HEK293T (cell line): ENCODE measurements at regions not wholly inside any gene's neighbourhood (a gene's known extent, or its start where the extent isn't known, plus 50 kb on each side); places are given as distances from the start of the nearest gene placed in this dataset.

Experiments used
- CTCF ChIA-PET: fragments of 350-600 bp; formaldehyde crosslinking; extraction: SDS; loops from one replicate; lab custom pipeline; 2021; ENCODE audit warnings: antibody characterized with exemption, inconsistent platforms; lab: Yijun Ruan, JAX
- POLR2A ChIA-PET: fragments of 350-600 bp; formaldehyde crosslinking; extraction: SDS; loops from one replicate; lab custom pipeline; 2020; ENCODE audit warnings: antibody characterized with exemption, inconsistent platforms; lab: Yijun Ruan, JAX
- DNase-seq: peaks from one replicate; pipeline ENCODE4 v3.0.0; 2012; ENCODE audit warnings: mixed read lengths; ENCODE audit errors: extremely low spot score
- ARNT ChIP-seq: fragments of 450-650 bp; IDR thresholded peaks from 2 replicates; pipeline ENCODE4 v1.6.1; 2017; ENCODE audit warnings: mild to moderate bottlenecking
- BHLHE40 ChIP-seq: fragments of 450-650 bp; IDR thresholded peaks from 2 replicates; pipeline ENCODE4 v1.6.1; 2016; ENCODE audit warnings: mild to moderate bottlenecking, moderate library complexity, borderline replicate concordance
- CTBP1 ChIP-seq: fragments of 450-650 bp; IDR thresholded peaks from 2 replicates; pipeline ENCODE4 v1.6.1; 2016; ENCODE audit warnings: borderline replicate concordance
- ELF4 ChIP-seq: fragments of 450-650 bp; IDR thresholded peaks from 2 replicates; pipeline ENCODE4 v1.6.1; 2017; ENCODE audit warnings: antibody characterized with exemption
- FOXA1 ChIP-seq: fragments of 450-650 bp; IDR thresholded peaks from 2 replicates; pipeline ENCODE4 v1.6.1; 2016; ENCODE audit warnings: mild to moderate bottlenecking
- FOXK2 ChIP-seq: fragments of 450-650 bp; IDR thresholded peaks from 2 replicates; pipeline ENCODE4 v1.6.1; 2016; ENCODE audit warnings: mild to moderate bottlenecking
- FOXM1 ChIP-seq: fragments of 450-650 bp; IDR thresholded peaks from 2 replicates; pipeline ENCODE4 v1.6.1; 2017; ENCODE audit warnings: mild to moderate bottlenecking, borderline replicate concordance
- HDGF ChIP-seq: fragments of 450-650 bp; IDR thresholded peaks from 2 replicates; pipeline ENCODE4 v1.6.1; 2017; ENCODE audit warnings: antibody characterized with exemption, borderline replicate concordance
- L3MBTL2 ChIP-seq: fragments of 450-650 bp; conservative IDR thresholded peaks from 2 replicates; pipeline ENCODE4 v1.6.1; 2016; ENCODE audit warnings: mild to moderate bottlenecking
- LEF1 ChIP-seq: fragments of 450-650 bp; IDR thresholded peaks from 2 replicates; pipeline ENCODE4 v1.6.1; 2017; ENCODE audit warnings: mild to moderate bottlenecking, borderline replicate concordance
- NFRKB ChIP-seq: fragments of 450-650 bp; IDR thresholded peaks from 2 replicates; pipeline ENCODE4 v1.6.1; 2016; ENCODE audit warnings: mild to moderate bottlenecking, moderate library complexity
- SP1 ChIP-seq: fragments of 450-650 bp; IDR thresholded peaks from 2 replicates; pipeline ENCODE4 v1.6.1; 2017
- SUZ12 ChIP-seq: fragments of 450-650 bp; IDR thresholded peaks from 2 replicates; pipeline ENCODE4 v1.6.1; 2016; ENCODE audit warnings: mild to moderate bottlenecking
- TARDBP ChIP-seq: fragments of 450-650 bp; IDR thresholded peaks from 2 replicates; pipeline ENCODE4 v1.6.1; 2016
- ZNF384 ChIP-seq: fragments of 450-650 bp; IDR thresholded peaks from 2 replicates; pipeline ENCODE4 v1.6.1; 2016
- TF ChIP-seq, protein P1 (sequence below): fragments of 450-650 bp; IDR thresholded peaks from 2 replicates; pipeline ENCODE4 v1.6.1; 2016

DNA sequence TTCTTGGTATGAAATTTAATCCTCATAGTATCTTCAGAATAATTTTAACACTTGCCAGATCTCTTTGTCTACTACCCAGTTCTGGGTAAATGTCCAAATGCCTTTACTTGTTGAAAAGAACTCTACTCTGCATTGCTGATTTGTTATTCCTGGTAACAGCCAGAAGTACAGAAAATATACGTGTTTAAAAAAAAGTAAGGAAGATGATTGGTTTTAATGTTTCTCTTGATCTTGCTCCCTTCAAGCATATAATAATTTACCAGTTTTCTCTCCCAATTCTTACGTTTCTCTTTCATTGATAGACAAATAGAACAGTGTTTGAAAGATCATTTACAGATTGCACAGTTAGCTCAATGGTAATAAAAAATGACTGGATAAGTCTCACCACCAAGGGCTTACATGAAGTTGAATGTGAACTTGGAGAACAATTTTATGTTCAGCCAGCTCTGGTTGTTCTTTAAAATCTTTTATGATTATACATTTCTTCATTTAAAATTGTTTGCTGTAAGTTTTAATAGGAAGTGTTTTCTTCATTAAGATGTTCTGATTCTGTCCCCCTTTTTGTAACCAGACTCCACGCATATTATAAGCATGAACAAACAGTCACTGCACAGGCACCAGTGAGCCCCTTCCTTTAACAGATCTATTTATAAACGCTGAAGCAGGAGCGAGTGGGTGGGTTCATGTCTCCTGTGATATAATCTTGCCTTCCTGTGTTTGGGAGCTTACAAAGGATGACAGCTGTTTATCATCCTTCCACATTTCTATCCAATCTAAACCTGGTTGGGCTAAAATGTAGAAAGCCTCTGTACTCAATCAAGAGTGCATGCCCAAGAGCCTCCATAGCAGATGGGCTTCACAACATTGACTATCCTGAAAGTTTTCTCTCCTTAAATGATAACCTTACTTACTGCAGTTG is 299.5 kb downstream of the PRL start:
- POLR2A ChIA-PET = interaction anchor here (0.8 kb wide), 1 partner anchor 404 kb away, joined by 3 read pairs; the partner anchor contains the start of gene SOX4
- DNase-seq = no peak
- CTCF ChIA-PET = no interaction called here
- TF ChIP-seq FOXM1 = no peak
- no peak for TF ChIP-seq ARNT
- TF ChIP-seq HDGF = no peak
- TF ChIP-seq SP1 = no peak
- TF ChIP-seq L3MBTL2 = no peak
- no peak for TF ChIP-seq ELF4
- no peak for TF ChIP-seq NFRKB
- no peak for TF ChIP-seq BHLHE40
- TF ChIP-seq ZNF384 = no peak
- TF ChIP-seq, protein P1, sequence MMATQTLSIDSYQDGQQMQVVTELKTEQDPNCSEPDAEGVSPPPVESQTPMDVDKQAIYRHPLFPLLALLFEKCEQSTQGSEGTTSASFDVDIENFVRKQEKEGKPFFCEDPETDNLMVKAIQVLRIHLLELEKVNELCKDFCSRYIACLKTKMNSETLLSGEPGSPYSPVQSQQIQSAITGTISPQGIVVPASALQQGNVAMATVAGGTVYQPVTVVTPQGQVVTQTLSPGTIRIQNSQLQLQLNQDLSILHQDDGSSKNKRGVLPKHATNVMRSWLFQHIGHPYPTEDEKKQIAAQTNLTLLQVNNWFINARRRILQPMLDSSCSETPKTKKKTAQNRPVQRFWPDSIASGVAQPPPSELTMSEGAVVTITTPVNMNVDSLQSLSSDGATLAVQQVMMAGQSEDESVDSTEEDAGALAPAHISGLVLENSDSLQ = no peak

DNA sequence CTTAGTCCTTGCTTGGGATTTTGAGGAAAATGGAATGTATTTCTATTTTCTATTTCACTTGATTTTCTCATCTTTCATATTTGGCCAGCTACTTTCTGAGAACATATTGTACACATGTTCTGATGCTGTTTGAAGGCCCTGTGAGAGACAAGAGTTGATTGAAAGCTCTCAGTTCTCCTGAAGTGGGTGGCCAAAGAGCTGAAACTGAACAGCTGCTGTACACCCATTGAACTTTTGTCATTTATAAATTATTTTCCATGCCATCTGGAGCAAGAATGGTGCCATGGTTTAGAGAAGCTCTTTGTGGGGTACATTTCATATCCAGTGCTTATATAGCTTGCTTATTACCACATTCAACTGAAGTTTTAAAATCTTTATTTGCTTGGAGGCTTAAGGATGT is 298.3 kb downstream of the PRL start:
- POLR2A ChIA-PET = interaction anchor here (1.5 kb wide), 1 partner anchor 10 kb away, joined by 4 read pairs; no protein-coding TSS in a partner anchor
- CTCF ChIA-PET = interaction anchor here (1.3 kb wide), 1 partner anchor 10 kb away, joined by 3 read pairs; no protein-coding TSS in a partner anchor
- TF ChIP-seq LEF1 = no peak
- TF ChIP-seq FOXK2 = no peak
- TF ChIP-seq BHLHE40 = no peak
- no peak for TF ChIP-seq SP1
- TF ChIP-seq NFRKB = no peak
- no peak for TF ChIP-seq ZNF384
- no peak for TF ChIP-seq HDGF
- no peak for TF ChIP-seq CTBP1
- no peak for TF ChIP-seq ARNT
- TF ChIP-seq, protein P1 = no peak
- no peak for TF ChIP-seq FOXA1
- no peak for TF ChIP-seq L3MBTL2
- TF ChIP-seq FOXM1 = no peak
- no peak for TF ChIP-seq ELF4
- no peak for DNase-seq

DNA sequence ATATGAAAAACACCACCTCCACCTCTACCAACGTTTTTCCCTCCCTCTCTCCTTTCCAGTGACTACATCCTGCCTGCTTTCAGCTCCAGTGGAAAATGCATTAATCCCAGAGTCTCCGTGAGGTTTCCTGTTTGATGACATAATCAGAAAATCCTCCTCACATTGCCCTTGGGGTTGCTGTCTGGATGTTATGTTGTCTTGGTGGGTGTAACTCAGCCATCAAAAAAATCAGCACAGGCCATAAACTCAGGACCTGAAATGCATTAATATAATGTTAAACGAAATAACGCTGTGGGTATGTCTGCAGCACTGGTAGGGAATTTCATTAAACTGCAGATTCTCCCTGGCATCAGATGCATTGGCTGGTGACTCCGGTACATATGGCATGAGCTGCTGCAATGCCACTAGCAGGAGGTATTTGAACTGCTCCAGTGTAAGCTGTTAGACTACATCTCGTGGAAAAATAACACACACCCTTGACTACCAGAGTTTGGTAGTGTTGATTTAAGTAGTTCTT is 297.8 kb downstream of the PRL start:
- TF ChIP-seq FOXK2 = no peak
- no peak for TF ChIP-seq FOXA1
- TF ChIP-seq, protein P1 = no peak
- no peak for TF ChIP-seq HDGF
- no peak for TF ChIP-seq SUZ12
- TF ChIP-seq SP1 = no peak
- TF ChIP-seq ELF4 = no peak
- TF ChIP-seq BHLHE40 = no peak
- TF ChIP-seq L3MBTL2 = no peak
- ChIA-PET CTCF (interaction anchor here (1.3 kb wide), 1 partner anchor 9 kb away, joined by 3 read pairs; no protein-coding TSS in a partner anchor), POLR2A (interaction anchor here (1.5 kb wide), 1 partner anchor 10 kb away, joined by 4 read pairs; no protein-coding TSS in a partner anchor)
- DNase-seq = no peak

DNA sequence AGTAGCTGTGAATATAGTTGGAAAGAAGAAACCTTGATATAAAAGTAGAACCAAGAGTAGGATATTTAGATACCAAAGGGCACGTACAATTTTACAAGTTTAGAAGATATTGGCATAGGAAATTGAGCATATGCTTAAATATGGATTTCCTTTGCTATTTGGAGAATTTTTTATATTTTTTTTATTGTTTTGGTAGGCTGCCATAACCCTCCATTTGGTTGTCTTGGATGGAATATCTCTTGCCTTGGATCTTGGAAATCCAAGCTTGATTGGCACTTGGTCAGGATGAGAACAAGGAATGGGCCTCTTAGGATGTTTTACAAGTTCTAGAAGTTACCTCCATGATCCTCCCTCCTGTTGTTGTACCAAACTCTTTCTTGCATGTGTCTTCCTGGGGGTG is 297.1 kb downstream of the PRL start:
- CTCF ChIA-PET = interaction anchor here (1.3 kb wide), 1 partner anchor 9 kb away, joined by 3 read pairs; no protein-coding TSS in a partner anchor
- DNase-seq = no peak
- TF ChIP-seq SUZ12 (no peak), BHLHE40 (no peak), LEF1 (no peak), FOXA1 (no peak), ARNT (no peak), HDGF (no peak), L3MBTL2 (no peak), ZNF384 (no peak), CTBP1 (no peak), NFRKB (no peak), SP1 (no peak), TARDBP (no peak), ELF4 (no peak)
- POLR2A ChIA-PET = interaction anchor here (0.9 to 1.5 kb wide), 2 partner anchors 9 to 406 kb away, joined by 3 to 4 read pairs; partner anchors contain the start of gene SOX4

DNA sequence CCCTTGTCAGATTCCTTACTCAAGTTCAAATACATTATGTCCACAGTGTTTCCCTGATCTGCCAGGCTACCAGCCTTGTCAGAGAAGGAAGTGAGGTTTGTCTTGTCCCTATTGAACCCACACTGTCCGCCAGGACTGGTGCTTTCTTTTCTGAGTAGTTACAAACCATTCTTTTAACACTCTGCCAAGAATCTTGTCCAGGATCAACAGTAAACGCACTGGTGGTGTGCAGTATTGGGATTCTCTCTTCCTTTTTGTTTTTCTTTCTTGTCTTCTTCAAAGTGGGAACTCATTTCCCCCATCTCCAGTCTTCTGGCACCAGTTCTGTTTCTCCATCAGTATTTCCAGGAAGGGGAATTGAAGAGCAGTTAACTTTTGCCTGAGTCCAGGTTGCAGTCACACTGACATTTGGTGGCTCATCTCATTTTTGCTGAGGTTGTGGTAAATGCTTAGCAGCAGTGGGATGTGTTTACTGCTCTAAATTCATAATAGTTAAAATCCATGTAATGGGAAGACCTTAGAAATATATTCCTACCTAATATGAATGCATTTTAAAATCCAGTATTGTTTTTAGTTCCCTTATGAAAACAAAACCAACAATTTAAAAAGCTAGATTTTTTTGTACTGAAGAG is 295.3 kb downstream of the PRL start:
- TF ChIP-seq FOXK2 = no peak
- no peak for TF ChIP-seq FOXA1
- TF ChIP-seq L3MBTL2 = no peak
- no peak for TF ChIP-seq ARNT
- no peak for TF ChIP-seq HDGF
- no peak for TF ChIP-seq CTBP1
- TF ChIP-seq, protein P1 = no peak
- no peak for TF ChIP-seq LEF1
- no peak for TF ChIP-seq NFRKB
- no peak for TF ChIP-seq FOXM1
- TF ChIP-seq ZNF384 = no peak
- no peak for DNase-seq
- ChIA-PET CTCF (interaction anchor here (0.6 to 0.7 kb wide), 2 partner anchors 55 to 76 kb away, joined by 3 read pairs; no protein-coding TSS in a partner anchor), POLR2A (no interaction called here)
